H1 (cell line): ENCODE measurements at regions not wholly inside any gene's neighbourhood (a gene's known extent, or its start where the extent isn't known, plus 50 kb on each side); places are given as distances from the start of the nearest gene placed in this dataset.

Experiments
- CTCF ChIA-PET: fragments of 300-600 bp; sonication (Branson Sonifier 250); formaldehyde crosslinking; loops from one replicate; lab custom pipeline; 2021; ENCODE audit not compliant: partially characterized antibody; lab: Charles Lee
- POLR2A ChIA-PET: fragments of 300-600 bp; sonication (Branson Sonifier 250); formaldehyde crosslinking; loops from one replicate; lab custom pipeline; 2021; ENCODE audit warnings: inconsistent platforms; ENCODE audit not compliant: partially characterized antibody; lab: Charles Lee
- DNase-seq, 2 experiments: peaks; one replicate each; pipeline versions ENCODE4 v3.0.0 to v3.0.0-alpha.2; 2010 to 2022; ENCODE audit warnings: low spot score in 2 of 2, low read depth in 1 of 2, mixed read lengths in 1 of 2
- FAIRE-seq: peaks from 2 replicates; lab custom pipeline; 2011; peaks lifted over from hg19 to GRCh38; lab: Jason Lieb, UNC
- H2AFZ ChIP-seq: 2 replicates; pipeline ENCODE4 v1.8.1; 2012; ENCODE audit warnings: low read length, inconsistent platforms
- H2AK5ac ChIP-seq: 2 replicates; pipeline ENCODE4 v1.6.1; 2013; ENCODE audit warnings: low read depth, low read length
- H2BK120ac ChIP-seq: replicated peaks from 2 replicates; pipeline ENCODE3; 2013; ENCODE audit warnings: low read depth, low read length, inconsistent platforms
- H2BK12ac ChIP-seq: 2 replicates; pipeline ENCODE4 v1.6.1; 2013; ENCODE audit warnings: low read depth, low read length
- H2BK15ac ChIP-seq: 2 replicates; pipeline ENCODE4 v1.6.1; 2013; ENCODE audit warnings: low read length
- H2BK20ac ChIP-seq: 2 replicates; pipeline ENCODE4 v1.6.1; 2013; ENCODE audit warnings: low read length
- H2BK5ac ChIP-seq: 2 replicates; pipeline ENCODE4 v1.6.1; 2013; ENCODE audit warnings: low read depth, low read length
- H3K14ac ChIP-seq: 2 replicates; pipeline ENCODE4 v1.6.1; 2013; ENCODE audit warnings: inconsistent platforms; ENCODE audit not compliant: insufficient read length
- H3K18ac ChIP-seq: 2 replicates; pipeline ENCODE4 v1.6.1; 2013; ENCODE audit warnings: low read length; ENCODE audit errors: extremely low read depth
- H3K23ac ChIP-seq: 2 replicates; pipeline ENCODE4 v1.6.1; 2013; ENCODE audit warnings: inconsistent platforms; ENCODE audit not compliant: insufficient read length
- H3K23me2 ChIP-seq: 2 replicates; pipeline ENCODE4 v1.6.1; 2013; ENCODE audit warnings: low read depth, low read length
- H3K27ac ChIP-seq: 2 replicates; pipeline ENCODE4 v1.6.1; 2011; ENCODE audit warnings: low read depth, low read length, inconsistent platforms
- H3K27me3 ChIP-seq, 4 experiments: replicated peaks in 1 of 4; 1 replicate in 1 of 4; 2 replicates in 3 of 4; pipeline versions ENCODE4 v1.6.1 to v1.8.1; 2011 to 2013; ENCODE audit warnings: low read length in 3 of 4, mild to moderate bottlenecking in 3 of 4, inconsistent platforms in 2 of 4, mixed read lengths in 2 of 4, moderate library complexity in 1 of 4; ENCODE audit not compliant: control insufficient read depth in 3 of 4, insufficient read depth in 3 of 4; ENCODE audit errors: extremely low read depth in 1 of 4
- H3K36me3 ChIP-seq, 4 experiments: 2 replicates each; pipeline versions ENCODE4 v1.6.1 to v1.8.1; 2011 to 2013; ENCODE audit warnings: mild to moderate bottlenecking in 4 of 4, low read length in 3 of 4, moderate library complexity in 2 of 4, control low read depth in 1 of 4, inconsistent platforms in 1 of 4; ENCODE audit not compliant: insufficient read depth in 4 of 4, control insufficient read depth in 2 of 4
- H3K4ac ChIP-seq: replicated peaks from 2 replicates; pipeline ENCODE3; 2013; ENCODE audit warnings: low read length, low read depth, mixed read lengths, inconsistent platforms; ENCODE audit not compliant: insufficient read length
- H3K4me1 ChIP-seq, 4 experiments: replicated peaks in 1 of 4; 1 replicate in 1 of 4; 2 replicates in 3 of 4; pipeline versions ENCODE4 v1.6.1 to v1.8.1; 2011 to 2013; ENCODE audit warnings: low read length in 3 of 4, inconsistent platforms in 2 of 4, mixed read lengths in 1 of 4; ENCODE audit not compliant: insufficient read depth in 4 of 4, control insufficient read depth in 3 of 4
- H3K4me2 ChIP-seq, 2 experiments: 2 replicates each; pipeline versions ENCODE4 v1.6.1 to v1.8.1; 2011 to 2013; ENCODE audit warnings: low read depth in 2 of 2, low read length in 2 of 2, control low read depth in 1 of 2, inconsistent platforms in 1 of 2, mild to moderate bottlenecking in 1 of 2; ENCODE audit not compliant: insufficient read depth in 1 of 2
- H3K4me3 ChIP-seq, 4 experiments: fragments of 200-600, 300-600 bp in 1 of 4; sonication (generic), shearing (Covaris generic), sonication (Bioruptor Twin) in 1 of 4; 2 replicates each; pipeline versions ENCODE4 v1.5.1 to v1.8.1; 2011 to 2016; ENCODE audit warnings: low read length in 4 of 4, low read depth in 3 of 4, control low read depth in 2 of 4, inconsistent platforms in 2 of 4, mild to moderate bottlenecking in 2 of 4, mixed read lengths in 1 of 4, moderate library complexity in 1 of 4; ENCODE audit not compliant: insufficient read depth in 2 of 4; ENCODE audit errors: extremely low read depth in 1 of 4
- H3K56ac ChIP-seq: replicated peaks from 2 replicates; pipeline ENCODE3; 2013; ENCODE audit warnings: low read depth, mild to moderate bottlenecking, mixed read lengths, low read length, inconsistent platforms; ENCODE audit not compliant: insufficient read length
- H3K79me1 ChIP-seq: 2 replicates; pipeline ENCODE4 v1.6.1; 2013; ENCODE audit warnings: low read depth, low read length, control low read depth
- H3K79me2 ChIP-seq, 2 experiments: 2 replicates each; pipeline versions ENCODE4 v1.6.1 to v1.8.1; 2012 to 2013; ENCODE audit warnings: low read length in 2 of 2, mild to moderate bottlenecking in 2 of 2, inconsistent platforms in 1 of 2; ENCODE audit not compliant: insufficient read depth in 2 of 2, control insufficient read depth in 1 of 2
- H3K9ac ChIP-seq, 4 experiments: replicated peaks in 1 of 4; 1 replicate in 1 of 4; 2 replicates in 3 of 4; pipeline versions ENCODE4 v1.6.1 to v1.8.1; 2011 to 2013; ENCODE audit warnings: low read depth in 3 of 4, low read length in 3 of 4, control low read depth in 2 of 4, mild to moderate bottlenecking in 2 of 4, moderate library complexity in 2 of 4, inconsistent platforms in 1 of 4; ENCODE audit errors: extremely low read depth in 1 of 4
- H3K9me3 ChIP-seq, 2 experiments: 2 replicates each; pipeline versions ENCODE4 v1.6.1 to v1.8.1; 2012 to 2013; ENCODE audit warnings: mild to moderate bottlenecking in 2 of 2, moderate library complexity in 2 of 2, control low read depth in 1 of 2, inconsistent platforms in 1 of 2, low read depth in 1 of 2, low read length in 1 of 2, mixed read lengths in 1 of 2; ENCODE audit not compliant: insufficient read depth in 2 of 2
- H4K20me1 ChIP-seq, 2 experiments: replicated peaks in 1 of 2; 2 replicates each; pipeline versions ENCODE3 to v1.8.1; 2011 to 2013; ENCODE audit warnings: inconsistent platforms in 2 of 2, low read length in 2 of 2, mild to moderate bottlenecking in 1 of 2; ENCODE audit not compliant: insufficient read depth in 2 of 2, control insufficient read depth in 1 of 2
- H4K5ac ChIP-seq: 2 replicates; pipeline ENCODE4 v1.6.1; 2013; ENCODE audit warnings: low read length, low read depth, mixed read lengths, inconsistent platforms; ENCODE audit not compliant: insufficient read length
- H4K8ac ChIP-seq: 2 replicates; pipeline ENCODE4 v1.8.0; 2013; ENCODE audit warnings: mild to moderate bottlenecking, moderate library complexity, low read length, inconsistent platforms; ENCODE audit not compliant: insufficient read depth; ENCODE audit errors: extremely low read depth
- H4K91ac ChIP-seq: replicated peaks from 2 replicates; pipeline ENCODE3; 2013; ENCODE audit warnings: low read length, mixed read lengths, inconsistent platforms; ENCODE audit not compliant: insufficient read length
- CBX8 ChIP-seq: fragments of 300-800, 300-1000 bp; sonication (generic); IDR thresholded peaks from 2 replicates; pipeline ENCODE4 v1.7.1; 2016; ENCODE audit warnings: low read depth, low read length, borderline replicate concordance
- CEBPB ChIP-seq: IDR thresholded peaks from 2 replicates; pipeline ENCODE4 v1.6.1; 2012; ENCODE audit warnings: low read depth, low read length
- CTCF ChIP-seq, 3 experiments: IDR thresholded peaks; 1 replicate in 2 of 3; 2 replicates in 1 of 3; pipeline versions ENCODE4 v1.5.1 to v1.6.1; 2011; ENCODE audit warnings: low read length in 3 of 3, mild to moderate bottlenecking in 3 of 3, inconsistent platforms in 2 of 3, low read depth in 1 of 3, moderate library complexity in 1 of 3; ENCODE audit not compliant: insufficient read depth in 1 of 3; ENCODE audit errors: control extremely low read depth in 1 of 3
- EP300 ChIP-seq, 2 experiments: IDR thresholded peaks; 1 replicate in 1 of 2; 2 replicates in 1 of 2; pipeline ENCODE4 v1.6.1; 2011 to 2012; ENCODE audit warnings: low read depth in 2 of 2, low read length in 2 of 2, mild to moderate bottlenecking in 2 of 2, borderline replicate concordance in 1 of 2, inconsistent platforms in 1 of 2, moderate library complexity in 1 of 2
- HDAC6 ChIP-seq: IDR thresholded peaks from one replicate; pipeline ENCODE4 v1.7.1; 2012; ENCODE audit warnings: low read depth, mild to moderate bottlenecking, inconsistent platforms, low read length, moderate library complexity
- NANOG ChIP-seq: IDR thresholded peaks from 2 replicates; pipeline ENCODE4 v1.6.1; 2011; ENCODE audit warnings: low read length, low read depth, mild to moderate bottlenecking, inconsistent platforms; ENCODE audit not compliant: insufficient read depth, poor library complexity, severe bottlenecking
- POLR2A ChIP-seq, 2 experiments: IDR thresholded peaks; 1 replicate in 1 of 2; 2 replicates in 1 of 2; pipeline ENCODE4 v1.6.1; 2011; ENCODE audit warnings: low read depth in 2 of 2, low read length in 2 of 2, mild to moderate bottlenecking in 2 of 2; ENCODE audit errors: control extremely low read depth in 1 of 2
- RXRA ChIP-seq: IDR thresholded peaks from 2 replicates; pipeline ENCODE4 v1.6.1; 2011; ENCODE audit warnings: low read depth, mild to moderate bottlenecking, low read length, moderate library complexity; ENCODE audit not compliant: insufficient read depth
- SUZ12 ChIP-seq: fragments of 200-600 bp; sonication (generic); IDR thresholded peaks from 2 replicates; pipeline ENCODE4 v1.6.1; 2012; ENCODE audit warnings: mild to moderate bottlenecking, inconsistent platforms, low read length, moderate library complexity, mixed read lengths
- TCF12 ChIP-seq: IDR thresholded peaks from 2 replicates; pipeline ENCODE4 v1.6.1; 2011; ENCODE audit warnings: low read depth, mild to moderate bottlenecking, low read length
- ZNF274 ChIP-seq: IDR thresholded peaks from 2 replicates; pipeline ENCODE4 v1.7.0; 2012; ENCODE audit warnings: low read length, borderline replicate concordance; ENCODE audit errors: extremely low read depth
- WGBS, 2 experiments: shearing (Covaris generic) in 1 of 2; methylation state at CpG; one replicate each; pipeline versions ENCODE4 v1.1.6 to v1.1.7; 2013 to 2015; ENCODE audit warnings: low lambda C conversion rate in 2 of 2, mixed read lengths in 2 of 2, inconsistent platforms in 1 of 2, low coverage in 1 of 2, missing lambda C conversion rate in 1 of 2; ENCODE audit not compliant: insufficient replicate concordance in 2 of 2, insufficient coverage in 1 of 2, insufficient read length in 1 of 2; ENCODE audit errors: extremely low coverage in 1 of 2, missing lambda C conversion rate in 1 of 2; 5-methylcytosine and 5-hydroxymethylcytosine counted together

- CTCF ChIA-PET = interaction anchor here (1.0 to 1.4 kb wide), 4 partner anchors 30 to 203 kb away, joined by 3 to 4 read pairs (median 4); no protein-coding TSS in a partner anchor
- no peak for TF ChIP-seq TCF12
- TF ChIP-seq CTCF (IDR thresholded peaks at IDR 0.05; ENCODE audit: control extremely low read depth in 1 of 3, insufficient read depth in 1 of 3, low read depth in 1 of 3, low read length in 3 of 3) = no peak
- TF ChIP-seq NANOG = no peak
- no peak for TF ChIP-seq SUZ12
- TF ChIP-seq CEBPB = no peak
- no peak for TF ChIP-seq HDAC6
- no peak for TF ChIP-seq ZNF274
- TF ChIP-seq POLR2A (IDR thresholded peaks at IDR 0.05; ENCODE audit: control extremely low read depth in 1 of 2, low read depth in 2 of 2, low read length in 2 of 2) = no peak
- no peak for TF ChIP-seq RXRA
- no peak for TF ChIP-seq EP300 (IDR thresholded peaks at IDR 0.05; ENCODE audit: borderline replicate concordance in 1 of 2, low read depth in 2 of 2, low read length in 2 of 2)
- no peak for TF ChIP-seq CBX8
Measured at GRCh38 chr6:74058606-74059005, 362.6 kb downstream of the CD109 start.

More at GRCh38 chr6:74058606-74059005, 362.6 kb downstream of the CD109 start:
- Histone ChIP-seq H2AK5ac (no peak overlapping the region), H2BK12ac (no peak overlapping the region), H3K79me1 (no peaks in the 10 kb centered on the region), H3K14ac (no peak overlapping the region), H4K8ac (no peak overlapping the region), H3K4ac (no peak overlapping the region), H3K4me3 (no peak overlapping the region), H4K91ac (no peak overlapping the region), H3K4me2 (no peak overlapping the region), H2BK5ac (no peak overlapping the region), H3K23me2 (no peaks in the 10 kb centered on the region), H2BK20ac (no peak overlapping the region), H3K36me3 (no peaks in the 10 kb centered on the region), H4K20me1 (no peaks in the 10 kb centered on the region), H2BK120ac (no peak overlapping the region), H3K18ac (no peak overlapping the region), H3K79me2 (no peaks in the 10 kb centered on the region), H4K5ac (no peak overlapping the region), H3K23ac (no peak overlapping the region), H3K27me3 (no peaks in the 10 kb centered on the region), H3K9me3 (no peaks in the 10 kb centered on the region), H3K56ac (no peak overlapping the region), H2AFZ (no peak overlapping the region), H2BK15ac (no peak overlapping the region), H3K4me1 (no peaks in the 10 kb centered on the region), H3K9ac (no peak overlapping the region), H3K27ac (no peak overlapping the region)
- POLR2A ChIA-PET = no interaction called here
- WGBS, 2 experiments = 84% methylated on average over 2 of the region's 2 CpGs; no CpG with 5 or more reads in 1 of the 2 experiments
- FAIRE-seq (no peak), DNase-seq (no peak)
